Heart left ventricle (tissue), 13 donors: ENCODE measurements at regions not wholly inside any gene's neighbourhood (a gene's known extent, or its start where the extent isn't known, plus 50 kb on each side); places are given as distances from the start of the nearest gene placed in this dataset.

Source experiments
- CTCF ChIP-seq, 12 donors: fragments of 200-600 bp; sonication (generic) in 4 of 12; IDR thresholded peaks; one replicate each; pipeline versions ENCODE4 v1.5.0 to v1.8.0; 2018 to 2022; ENCODE audit warnings: antibody characterized with exemption in 12 of 12, mild to moderate bottlenecking in 5 of 12
- POLR2A ChIP-seq, 2 donors: fragments of 450-650 bp; IDR thresholded peaks; one replicate each; pipeline ENCODE4 v1.6.1; 2017; ENCODE audit warnings: antibody characterized with exemption in 2 of 2, mild to moderate bottlenecking in 2 of 2, moderate library complexity in 2 of 2
- donor health status: ischemic (EF 13 %, LVEDD 7.1; RV severe dilation, severe dysfunction).
- donor health status: DM: no; HTN: yes; CAD: no.
- donor health status: DM: no; HTN: no; CAD: no.
- donor health status: ischemic (EF 25% LVEDD 6.9; RV normal size, moderate dysfunction).
- donor health status: ischemic (EF 25% LVEDD 5.7; RV mildly dilated, moderate dysfunction).
- donor health status: ischemic (EF 35%, LVEDD 5.7; RV mildly dilated, moderate dysfunction).
- donor health status: nonischemic (EF 11% LVEDD 7.7; RV severe dilation, severe dysfunction).
- donor health status: DM: yes; HTN: yes; CAD: no.
- donor health status: PGD.
- donor health status: ischemic (EF 29% LVEDD 5.4; RV normal size, mild dysfunction).
- donor health status: nonischemic (EF 23%, LVEDD 6.1; RV moderate dilation, normal function).

- no peak for TF ChIP-seq CTCF (IDR thresholded peaks at IDR 0.05)
- TF ChIP-seq POLR2A (IDR thresholded peaks at IDR 0.05), result no peak
Measured at GRCh38 chr1:238530209-238530851, 639.6 kb upstream of the ZP4 start.
